A549 (cell line): ENCODE measurements at regions not wholly inside any gene's neighbourhood (a gene's known extent, or its start where the extent isn't known, plus 50 kb on each side); places are given as distances from the start of the nearest gene placed in this dataset.

ENCODE experiments used
- CTCF ChIP-seq: fragments of >200 bp; sonication (Bioruptor Twin); formaldehyde crosslinking; IDR thresholded peaks from 3 replicates; pipeline ENCODE4 v1.5.1; 2016
- ELK1 ChIP-seq: fragments of 150-350 bp; IDR thresholded peaks from 2 replicates; pipeline ENCODE4 v1.6.1; 2014; ENCODE audit warnings: low read depth, mild to moderate bottlenecking, low read length
- KDM1A ChIP-seq: fragments of 200-600 bp; sonication (generic); IDR thresholded peaks from 2 replicates; pipeline ENCODE4 v1.6.1; 2016; ENCODE audit warnings: low read depth, mild to moderate bottlenecking
- RNF2 ChIP-seq: fragments of 200-600 bp; sonication (generic); IDR thresholded peaks from 2 replicates; pipeline ENCODE4 v1.6.1; 2016; ENCODE audit warnings: low read depth, mild to moderate bottlenecking, antibody characterized with exemption, moderate library complexity, borderline replicate concordance
- SMC3 ChIP-seq: fragments of >200 bp; sonication (Bioruptor Twin); formaldehyde crosslinking; IDR thresholded peaks from 3 replicates; pipeline ENCODE4 v1.6.1; 2018; ENCODE audit warnings: inconsistent platforms

- no peak for TF ChIP-seq SMC3
- no peak for TF ChIP-seq RNF2
- no peak for TF ChIP-seq ELK1
- no peak for TF ChIP-seq KDM1A
- TF ChIP-seq CTCF: no peak
Observed at GRCh38 chr13:50740052-50740741, 103.3 kb downstream of the DLEU7 start.
